Chondrocyte (in vitro differentiated cells): ENCODE measurements at regions not wholly inside any gene's neighbourhood (a gene's known extent, or its start where the extent isn't known, plus 50 kb on each side); places are given as distances from the start of the nearest gene placed in this dataset.
A peak's percentile ranks its signal among the peaks of the same experiment; 100 is the strongest.

ENCODE experiments used
- DNase-seq: peaks from one replicate; pipeline ENCODE4 v3.0.0; 2021; ENCODE audit warnings: mixed read lengths, low spot score
- H3K27ac Mint-ChIP-seq: one replicate; pipeline ENCODE4 v1.8.0; 2021; ENCODE audit warnings: mild to moderate bottlenecking, moderate library complexity, mixed read lengths; ENCODE audit not compliant: unreplicated experiment
- H3K27me3 Mint-ChIP-seq: 2 replicates; pipeline ENCODE4 v1.8.0; 2021; ENCODE audit warnings: low read depth, mixed read lengths
- H3K36me3 Mint-ChIP-seq: 2 replicates; pipeline ENCODE4 v1.8.0; 2021; ENCODE audit warnings: low read depth, mixed read lengths
- H3K4me1 Mint-ChIP-seq: 2 replicates; pipeline ENCODE4 v1.8.0; 2021; ENCODE audit warnings: low read depth, mild to moderate bottlenecking, mixed read lengths
- H3K4me3 Mint-ChIP-seq: one replicate; pipeline ENCODE4 v1.8.0; 2021; ENCODE audit warnings: mild to moderate bottlenecking, moderate library complexity, mixed read lengths; ENCODE audit not compliant: unreplicated experiment
- H3K9me3 Mint-ChIP-seq: 2 replicates; pipeline ENCODE4 v1.8.0; 2021; ENCODE audit warnings: low read depth, mixed read lengths
- CTCF ChIP-seq: fragments of 200-600 bp; sonication (generic); IDR thresholded peaks from 2 replicates; pipeline ENCODE4 v1.5.0; 2021; ENCODE audit warnings: antibody characterized with exemption, mild to moderate bottlenecking, moderate library complexity

GRCh38 chr9:14445946-14446345, 132.0 kb upstream of the NFIB start:
- no peak for DNase-seq
- no peaks in the 10 kb centered on the region for H3K4me1 Mint-ChIP-seq
- no peak overlapping the region for H3K4me3 Mint-ChIP-seq
- TF ChIP-seq CTCF = no peak
- H3K27me3 Mint-ChIP-seq = no peaks in the 10 kb centered on the region
- H3K9me3 Mint-ChIP-seq = peaks cover 12% of the 10 kb centered on the region
- no peaks in the 10 kb centered on the region for H3K36me3 Mint-ChIP-seq
- H3K27ac Mint-ChIP-seq = no peak overlapping the region

GRCh38 chr9:14442956-14443355, 129.0 kb upstream of the NFIB start:
- no peaks in the 10 kb centered on the region for H3K36me3 Mint-ChIP-seq
- H3K27ac Mint-ChIP-seq = no peak overlapping the region

GRCh38 chr9:14441976-14442651, 128.2 kb upstream of the NFIB start:
- peak; percentile 67 for TF ChIP-seq CTCF
- Mint-ChIP-seq H3K27me3 (no peaks in the 10 kb centered on the region), H3K4me1 (peaks cover 9% of the 10 kb centered on the region)

More at GRCh38 chr9:14442956-14443355, 129.0 kb upstream of the NFIB start:
- H3K4me1 Mint-ChIP-seq = peaks cover 2% of the 10 kb centered on the region
- no peaks in the 10 kb centered on the region for H3K27me3 Mint-ChIP-seq
- no peak for DNase-seq
- H3K4me3 Mint-ChIP-seq = no peak overlapping the region
- H3K9me3 Mint-ChIP-seq = peaks cover 12% of the 10 kb centered on the region
- no peak for TF ChIP-seq CTCF

GRCh38 chr9:14441115-14441514, 127.2 kb upstream of the NFIB start:
- H3K27ac Mint-ChIP-seq = no peak overlapping the region
- peaks cover 9% of the 10 kb centered on the region for H3K4me1 Mint-ChIP-seq
- H3K27me3 Mint-ChIP-seq = no peaks in the 10 kb centered on the region
- H3K9me3 Mint-ChIP-seq = no peaks in the 10 kb centered on the region
- no peaks in the 10 kb centered on the region for H3K36me3 Mint-ChIP-seq
- H3K4me3 Mint-ChIP-seq = no peak overlapping the region
- DNase-seq = no peak
- TF ChIP-seq CTCF = no peak

More at GRCh38 chr9:14441976-14442651, 128.2 kb upstream of the NFIB start:
- Mint-ChIP-seq H3K4me3 (no peak overlapping the region), H3K36me3 (no peaks in the 10 kb centered on the region), H3K27ac (no peak overlapping the region), H3K9me3 (peaks cover 5% of the 10 kb centered on the region)
- DNase-seq = no peak

- no peak overlapping the region for H3K27ac Mint-ChIP-seq
- H3K27me3 Mint-ChIP-seq = no peaks in the 10 kb centered on the region
- TF ChIP-seq CTCF = no peak
- H3K4me3 Mint-ChIP-seq = no peak overlapping the region
- H3K36me3 Mint-ChIP-seq = no peaks in the 10 kb centered on the region
- no peaks in the 10 kb centered on the region for H3K9me3 Mint-ChIP-seq
- peaks cover 9% of the 10 kb centered on the region for H3K4me1 Mint-ChIP-seq
- no peak for DNase-seq
Observed at GRCh38 chr9:14440062-14440461, 126.1 kb upstream of the NFIB start.
